GM19463 (cell line): ENCODE measurements at regions not wholly inside any gene's neighbourhood (a gene's known extent, or its start where the extent isn't known, plus 50 kb on each side); places are given as distances from the start of the nearest gene placed in this dataset.
"Not testable (repeated sequence)": the region's sequence is repeated elsewhere in the genome, so short reads cannot be mapped to it uniquely, and the experiment has no call there.

Experiments
- ATAC-seq: cut with Tn5 transposase; IDR thresholded peaks from one replicate; pipeline ENCODE4 v1.9.1; 2021; ENCODE audit warnings: mild to moderate bottlenecking, moderate library complexity; ENCODE audit not compliant: unreplicated experiment

DNA sequence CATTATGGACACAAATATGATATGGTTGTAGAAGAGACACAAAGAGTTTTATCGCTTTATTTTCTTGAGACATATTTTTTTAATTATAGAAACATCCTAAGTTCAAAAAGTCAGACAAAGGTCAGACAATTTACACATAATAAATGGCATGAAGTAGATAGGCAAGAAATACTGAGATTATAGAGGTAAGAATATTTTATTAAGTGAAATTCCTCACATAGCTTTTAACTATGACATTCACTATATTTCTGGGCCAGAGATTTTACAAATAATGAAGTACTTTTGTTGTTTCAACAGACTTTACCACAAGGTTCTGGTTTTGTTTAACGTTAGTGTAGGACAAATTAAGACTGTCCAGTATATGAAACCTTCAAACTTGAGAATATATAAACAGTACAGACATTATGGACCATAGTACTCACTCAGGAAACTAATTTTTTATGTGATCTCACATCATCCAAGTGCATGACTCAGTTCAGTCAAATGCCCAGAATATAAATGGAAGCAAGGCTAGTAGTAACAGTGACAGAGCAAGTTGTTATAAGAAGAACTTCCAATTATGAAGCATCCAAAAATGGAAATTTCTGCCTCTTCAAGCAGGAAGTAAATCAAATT, 394.8 kb downstream of the KCNJ2 start:
- ATAC-seq, result no peak

DNA sequence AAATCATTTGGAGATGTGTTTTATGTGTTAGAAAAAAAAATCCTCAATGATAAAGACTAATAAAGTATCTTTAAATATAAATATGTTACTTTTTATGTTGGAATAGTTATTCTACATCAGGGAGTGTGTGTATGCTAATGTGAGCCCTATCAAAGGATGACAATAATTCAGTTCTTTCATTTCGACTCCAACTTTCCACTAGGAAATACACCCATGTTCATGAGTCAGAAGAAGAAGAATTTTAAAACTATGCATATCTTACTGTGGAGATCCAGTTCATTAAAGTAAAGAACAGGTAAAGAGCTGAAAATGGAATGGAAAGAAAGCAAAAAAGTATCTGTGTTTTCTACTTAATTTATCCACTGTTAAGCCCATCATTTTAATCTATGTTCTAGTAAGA, 399.8 kb downstream of the KCNJ2 start:
- ATAC-seq, result no peak

DNA sequence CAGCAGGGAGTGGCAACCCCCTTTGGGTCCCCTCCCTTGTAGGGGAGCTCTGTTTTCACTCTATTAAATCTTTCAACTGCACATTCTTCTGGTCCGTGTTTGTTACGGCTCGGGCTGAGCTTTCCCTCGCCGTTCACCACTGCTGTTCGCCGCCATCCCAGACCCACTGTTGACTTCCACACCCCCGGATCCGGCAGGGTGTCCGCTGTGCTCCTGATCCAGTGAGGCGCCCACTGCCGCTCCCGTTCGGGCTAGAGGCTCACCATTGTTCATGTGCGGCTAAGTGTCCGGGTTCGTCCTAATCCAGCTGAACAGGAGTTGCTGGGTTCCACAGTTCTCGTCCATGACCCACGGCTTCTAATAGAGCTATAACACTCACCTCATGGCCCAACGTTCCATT, 408.1 kb downstream of the KCNJ2 start:
- no peak for ATAC-seq

DNA sequence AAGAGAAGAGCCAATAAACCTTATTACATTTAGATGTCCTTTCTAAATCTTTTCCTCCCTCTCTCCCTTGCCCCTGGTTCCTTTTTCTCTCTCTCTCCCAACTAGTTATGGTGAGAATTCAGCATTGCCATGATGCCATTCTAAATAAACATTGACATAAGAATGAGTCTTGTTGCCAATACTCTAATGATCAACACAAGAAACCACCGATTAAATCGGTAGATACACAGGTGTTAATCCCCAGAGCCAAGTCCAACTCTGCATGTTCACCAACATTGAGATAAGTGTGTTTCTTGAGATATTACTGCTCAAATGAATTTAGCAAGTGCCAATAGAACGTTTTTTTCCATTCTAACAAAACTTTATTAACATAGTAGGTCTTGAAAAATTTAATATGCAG, 412.1 kb downstream of the KCNJ2 start:
- ATAC-seq, result no peak

DNA sequence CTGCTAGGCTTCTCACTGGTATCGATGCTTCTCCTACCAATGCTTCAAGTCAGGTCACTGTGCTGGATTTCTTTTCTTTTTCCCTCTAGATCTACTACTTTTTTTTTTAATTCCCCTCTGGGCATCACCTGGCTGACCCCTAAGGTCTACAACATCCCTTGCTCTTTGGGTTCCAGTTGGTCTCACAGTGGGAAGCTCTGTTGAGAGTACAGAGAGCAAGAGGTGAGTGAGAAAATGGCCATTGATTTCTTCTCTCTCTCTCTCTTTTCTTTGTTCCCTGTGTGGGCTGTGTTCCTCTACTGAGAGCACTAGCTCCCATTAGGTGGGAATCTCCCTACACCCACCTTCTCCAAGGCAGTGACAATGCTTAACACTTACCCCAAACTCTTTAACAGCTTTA, 413.4 kb downstream of the KCNJ2 start:
- no peak for ATAC-seq

DNA sequence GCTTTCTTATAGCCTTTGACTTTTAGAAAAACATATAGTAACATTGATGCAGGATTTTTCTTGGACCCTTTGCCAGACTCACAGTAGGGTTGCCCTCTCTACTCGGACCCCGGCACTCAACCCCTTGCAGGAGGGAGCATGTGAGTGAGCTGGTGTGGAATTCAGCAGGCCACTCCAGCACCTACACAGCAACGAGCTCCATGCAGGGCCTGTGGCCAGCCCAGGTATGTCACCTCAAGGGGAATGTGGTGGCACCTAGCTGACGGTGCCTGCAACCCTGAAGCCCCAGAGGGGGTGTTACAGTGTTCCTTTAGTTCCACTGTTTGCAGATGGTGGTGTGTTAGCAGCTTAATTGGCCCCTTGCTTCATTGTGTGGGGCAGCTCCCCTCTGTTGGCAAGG, 414.9 kb downstream of the KCNJ2 start:
- ATAC-seq, result no peak

DNA sequence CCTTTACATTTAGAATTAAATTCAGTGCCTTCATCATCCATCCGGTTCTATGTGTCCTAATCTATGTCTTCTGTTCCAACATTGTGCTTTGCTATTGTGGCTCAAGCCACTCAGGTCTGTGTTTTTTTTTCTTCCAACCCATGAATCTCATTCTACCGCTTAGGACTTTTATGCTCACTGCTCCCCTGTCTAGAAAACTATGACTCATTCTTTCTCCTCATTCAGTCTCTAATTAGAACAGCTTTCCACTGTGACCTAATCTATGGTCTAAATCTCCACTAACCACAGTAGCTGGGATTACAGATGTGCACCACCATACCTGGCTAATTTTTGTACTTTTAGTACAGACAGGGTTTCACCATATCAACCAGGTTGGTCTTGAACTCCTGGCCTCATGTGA, 418.7 kb downstream of the KCNJ2 start:
- ATAC-seq, result no peak

DNA sequence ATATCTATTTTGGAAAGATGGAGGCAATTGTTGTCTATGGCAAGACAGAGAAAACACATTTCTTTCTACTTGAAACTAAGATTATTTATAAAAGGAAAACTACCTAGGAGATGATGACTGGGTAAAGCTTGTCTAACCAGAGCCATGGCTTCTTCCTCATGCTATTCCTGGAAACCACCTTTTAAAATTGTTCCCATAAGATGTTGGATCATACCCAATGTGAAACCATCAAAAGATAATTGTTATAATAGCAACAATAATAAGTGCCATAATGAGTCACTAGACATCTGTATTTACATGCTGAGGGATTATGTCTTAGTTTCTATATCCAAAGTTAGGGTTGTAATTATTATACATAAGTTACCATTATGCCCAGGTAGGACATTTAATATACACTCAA, 428.4 kb downstream of the KCNJ2 start:
- ATAC-seq, result no peak

DNA sequence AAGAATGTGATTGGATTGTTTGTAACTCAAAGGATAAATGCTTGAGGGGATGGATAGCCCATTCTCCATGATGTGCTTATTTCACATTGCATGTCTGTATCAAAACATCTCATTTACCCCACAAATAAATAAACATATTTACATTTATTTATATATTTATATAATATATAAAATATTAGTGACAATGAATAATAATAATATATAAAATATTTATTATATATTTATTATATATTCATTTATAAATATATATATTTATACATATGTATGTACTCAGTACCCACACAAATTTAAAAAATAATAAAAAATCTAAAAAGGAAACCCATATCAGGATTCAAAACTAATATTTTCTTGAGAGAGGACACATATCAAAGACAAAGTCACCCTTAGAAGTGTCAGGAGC, 429.9 kb downstream of the KCNJ2 start:
- ATAC-seq, result no peak

DNA sequence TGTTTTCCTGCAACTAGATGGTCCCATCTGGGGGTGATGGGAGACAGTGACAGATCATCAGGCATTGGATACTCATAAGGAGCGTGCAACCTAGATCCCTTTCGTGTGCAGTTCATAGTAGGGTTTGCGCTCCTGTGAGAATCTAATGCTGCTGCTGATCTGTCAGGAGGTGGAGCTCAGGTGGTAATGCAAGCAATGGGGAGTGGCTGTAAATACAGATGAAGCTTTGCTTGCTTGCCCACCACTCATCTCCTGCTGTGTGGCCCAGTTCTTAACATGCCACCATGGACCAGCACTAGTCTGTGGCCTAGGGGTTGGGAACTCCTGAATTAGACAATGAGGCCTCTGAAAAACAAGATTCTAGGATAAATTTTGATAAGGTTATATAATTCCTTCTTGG, 430.6 kb downstream of the KCNJ2 start:
- not testable (repeated sequence) for ATAC-seq

DNA sequence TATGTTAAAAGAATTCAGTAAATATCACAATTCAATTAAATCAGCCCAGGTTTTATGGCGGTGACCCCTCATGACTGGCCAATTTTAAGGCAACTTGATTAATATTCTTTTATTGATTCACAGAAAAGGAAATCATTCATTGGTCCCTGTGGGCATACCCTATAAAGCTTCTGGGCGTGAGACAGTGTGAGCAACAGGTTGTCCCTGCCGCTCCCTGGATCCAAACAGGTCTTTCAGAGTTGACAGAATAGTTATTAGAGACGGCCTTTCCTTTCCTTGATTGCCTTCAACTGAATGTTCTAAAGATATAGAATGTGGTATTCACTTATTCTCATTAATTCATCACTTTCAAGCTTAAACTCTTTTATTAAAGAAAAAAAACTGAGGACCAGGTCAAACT, 433.9 kb downstream of the KCNJ2 start:
- no peak for ATAC-seq

DNA sequence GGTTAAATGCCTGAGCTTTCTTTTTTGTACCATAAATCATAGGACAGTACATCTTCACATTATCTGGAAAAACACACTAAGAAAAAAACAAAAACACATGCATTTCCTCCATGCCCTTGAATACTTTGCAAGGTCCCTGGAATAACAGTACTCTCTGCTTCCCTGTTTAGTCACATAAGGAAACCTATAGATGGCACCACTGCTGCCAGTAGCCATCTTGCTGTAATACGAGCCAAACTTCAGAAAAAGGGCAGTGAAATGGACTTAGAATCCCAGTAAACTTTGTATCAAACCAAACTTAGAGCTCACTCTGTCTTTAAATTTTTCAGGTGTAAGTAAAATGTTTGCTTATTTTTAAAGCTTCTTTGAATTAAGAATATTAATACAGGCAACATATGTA, 435.5 kb downstream of the KCNJ2 start:
- ATAC-seq, result no peak

DNA sequence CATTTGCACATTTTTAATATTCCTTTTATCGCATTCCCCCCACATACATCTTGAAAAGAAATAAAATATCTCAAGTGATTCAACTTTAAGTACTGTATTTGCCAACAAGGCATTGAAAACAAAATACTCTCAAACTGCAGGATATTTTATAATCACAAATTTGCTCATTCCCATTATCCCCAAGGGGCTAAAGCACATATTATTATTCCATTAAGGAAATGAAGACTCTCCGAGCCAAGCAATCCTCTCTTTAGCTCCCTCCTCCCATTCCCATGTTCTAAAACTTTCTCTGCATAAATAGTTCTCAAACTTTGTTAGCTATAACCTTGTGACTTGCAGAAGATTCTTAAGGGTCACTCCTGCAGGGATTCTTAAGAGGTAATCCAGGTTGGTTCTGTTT, 436.8 kb downstream of the KCNJ2 start:
- no peak for ATAC-seq

DNA sequence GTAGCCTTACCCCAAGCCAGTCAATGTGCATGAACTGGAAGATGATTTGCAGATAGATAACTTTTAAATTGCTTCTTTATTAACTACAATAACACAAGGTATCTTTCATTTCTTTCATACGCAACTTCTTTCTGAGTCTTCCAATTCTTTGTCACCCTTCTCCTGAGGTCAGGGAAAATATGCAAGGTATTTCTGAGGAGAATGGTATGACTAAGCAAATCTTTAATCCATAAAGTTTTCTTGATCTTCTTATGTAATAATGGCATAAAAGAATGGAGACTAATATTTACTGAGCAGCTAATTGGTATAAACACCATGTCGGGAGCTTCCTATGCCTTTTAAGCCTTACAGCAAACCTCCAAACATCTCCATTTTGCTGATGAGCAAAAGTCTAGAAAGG, 438.9 kb downstream of the KCNJ2 start:
- ATAC-seq, result no peak

DNA sequence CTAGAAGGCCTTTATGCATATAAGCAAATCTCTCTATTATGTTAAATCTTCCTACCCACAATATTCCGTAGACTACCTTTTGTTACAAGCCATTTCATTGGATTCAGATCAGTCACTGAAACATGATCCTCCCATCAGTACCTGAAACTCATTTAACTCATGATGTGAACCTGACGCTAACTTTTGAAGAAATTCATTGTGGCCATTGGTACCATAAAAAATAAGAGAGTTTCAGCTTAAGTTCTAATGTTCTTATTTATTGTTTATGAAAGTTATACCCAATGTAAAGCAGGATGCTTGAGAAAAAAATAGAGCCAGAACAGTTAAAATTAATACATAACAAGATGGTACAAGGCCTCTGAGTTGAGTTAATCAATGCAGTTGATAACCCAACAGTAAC, 439.6 kb downstream of the KCNJ2 start:
- ATAC-seq, result no peak

DNA sequence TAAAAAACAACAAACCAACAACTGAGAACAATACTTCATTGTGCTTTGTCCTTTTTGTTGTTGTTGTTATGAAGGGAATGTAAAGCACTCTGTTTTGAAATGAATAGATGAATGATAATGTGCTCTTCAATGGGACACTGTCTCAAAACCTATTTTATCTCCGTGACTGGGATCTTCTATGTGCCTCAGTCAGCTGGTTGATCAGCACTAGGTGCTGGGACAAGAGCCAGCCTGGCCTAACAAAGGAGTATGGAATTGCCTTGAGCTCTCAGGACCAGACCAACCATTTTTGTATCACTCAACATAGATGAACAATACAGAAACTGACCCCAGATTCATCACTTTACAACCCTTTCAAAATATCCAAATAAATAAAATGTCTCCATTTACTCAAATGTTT, 440.2 kb downstream of the KCNJ2 start:
- no peak for ATAC-seq

DNA sequence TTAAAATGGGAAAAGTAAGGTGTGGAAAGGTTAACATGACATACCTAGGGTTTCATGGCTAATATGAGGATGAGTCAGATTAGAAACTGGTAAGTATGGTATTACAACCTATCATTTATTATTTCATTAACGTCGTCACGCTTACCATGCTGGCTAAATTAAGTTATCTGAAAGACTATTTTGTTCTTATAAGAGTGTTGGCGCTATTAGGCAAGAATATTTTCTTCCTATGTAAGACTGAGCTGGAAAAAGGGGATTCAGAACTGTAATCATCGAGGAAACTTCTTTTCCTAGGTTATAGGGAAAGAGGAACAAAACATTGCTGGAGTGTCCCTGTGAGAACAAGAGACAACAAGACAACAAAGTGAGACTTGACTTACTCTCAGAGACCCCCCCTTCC, 440.8 kb downstream of the KCNJ2 start:
- no peak for ATAC-seq

DNA sequence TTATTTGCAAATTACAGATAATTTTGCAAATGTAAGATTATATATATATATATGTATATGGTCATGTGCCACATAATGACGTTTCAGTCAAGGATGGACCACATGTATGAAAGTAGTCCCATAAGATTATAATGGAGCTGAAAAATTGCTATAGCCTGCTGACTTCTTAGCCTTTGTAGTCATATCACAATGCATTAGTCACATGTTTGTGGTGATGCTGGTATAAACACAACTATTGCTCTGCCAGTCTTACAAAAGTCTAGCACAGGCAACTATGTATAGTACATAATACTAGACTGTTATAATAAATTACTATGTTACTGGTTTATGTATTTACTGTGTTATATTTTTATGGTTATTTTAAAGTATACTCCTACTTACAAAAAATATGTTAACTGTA, 444.3 kb downstream of the KCNJ2 start:
- no peak for ATAC-seq

DNA sequence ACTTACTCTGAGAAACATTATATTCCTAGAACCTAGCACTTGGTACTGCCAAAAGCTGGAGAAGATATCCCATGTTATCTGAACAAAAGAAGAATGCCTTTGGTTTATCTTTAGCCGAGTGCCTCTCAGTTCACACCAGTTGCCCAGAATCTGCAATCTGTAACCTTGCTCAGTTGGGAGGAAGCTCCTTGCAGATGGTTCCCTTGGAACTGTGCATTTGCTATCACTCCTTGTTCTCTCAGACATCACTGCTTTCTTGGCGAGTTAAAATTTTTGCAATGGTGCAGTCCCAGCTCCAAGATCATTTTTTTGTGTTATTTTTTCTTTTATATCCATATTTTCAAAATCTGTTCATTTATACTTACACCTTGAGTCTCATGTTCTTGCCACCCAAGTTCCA, 446.5 kb downstream of the KCNJ2 start:
- ATAC-seq, result no peak

DNA sequence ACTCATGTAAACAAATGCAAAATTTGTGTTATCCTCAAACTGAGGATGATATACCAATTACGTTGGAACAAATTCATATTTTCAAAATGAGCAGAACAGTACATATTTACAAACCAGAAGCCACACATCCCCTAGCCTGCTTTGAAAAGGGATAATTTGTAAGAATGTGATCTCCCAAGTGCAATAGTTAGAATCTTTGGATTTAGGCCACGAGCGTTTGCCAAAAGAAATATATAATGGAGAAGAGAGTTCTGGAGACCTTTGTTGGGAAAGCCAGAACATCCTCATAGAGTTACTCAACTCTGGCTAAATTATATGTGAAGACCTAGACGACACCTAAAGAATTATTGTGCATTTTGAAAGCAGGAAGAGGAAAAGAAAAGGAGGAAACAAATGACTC, 449.3 kb downstream of the KCNJ2 start:
- no peak for ATAC-seq

DNA sequence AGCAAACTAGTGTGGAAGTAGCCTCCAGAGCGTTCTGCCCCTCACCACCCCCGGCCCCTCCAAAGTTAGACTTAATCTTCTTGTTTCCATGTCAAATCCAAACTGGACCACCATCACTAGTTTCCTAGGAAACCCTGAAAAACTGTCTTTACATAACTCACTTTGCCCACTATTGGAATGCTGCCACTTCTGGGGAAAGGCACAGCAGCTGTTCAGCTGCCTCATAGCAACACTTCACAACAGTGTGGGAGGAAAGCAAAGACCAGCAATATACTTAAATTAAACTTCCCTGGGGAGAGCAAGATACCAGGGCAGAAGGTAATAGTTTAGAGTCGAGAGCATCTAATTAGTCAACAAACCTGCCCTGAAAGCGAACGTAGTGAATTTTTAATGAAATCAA, 452.2 kb downstream of the KCNJ2 start:
- ATAC-seq, result no peak

DNA sequence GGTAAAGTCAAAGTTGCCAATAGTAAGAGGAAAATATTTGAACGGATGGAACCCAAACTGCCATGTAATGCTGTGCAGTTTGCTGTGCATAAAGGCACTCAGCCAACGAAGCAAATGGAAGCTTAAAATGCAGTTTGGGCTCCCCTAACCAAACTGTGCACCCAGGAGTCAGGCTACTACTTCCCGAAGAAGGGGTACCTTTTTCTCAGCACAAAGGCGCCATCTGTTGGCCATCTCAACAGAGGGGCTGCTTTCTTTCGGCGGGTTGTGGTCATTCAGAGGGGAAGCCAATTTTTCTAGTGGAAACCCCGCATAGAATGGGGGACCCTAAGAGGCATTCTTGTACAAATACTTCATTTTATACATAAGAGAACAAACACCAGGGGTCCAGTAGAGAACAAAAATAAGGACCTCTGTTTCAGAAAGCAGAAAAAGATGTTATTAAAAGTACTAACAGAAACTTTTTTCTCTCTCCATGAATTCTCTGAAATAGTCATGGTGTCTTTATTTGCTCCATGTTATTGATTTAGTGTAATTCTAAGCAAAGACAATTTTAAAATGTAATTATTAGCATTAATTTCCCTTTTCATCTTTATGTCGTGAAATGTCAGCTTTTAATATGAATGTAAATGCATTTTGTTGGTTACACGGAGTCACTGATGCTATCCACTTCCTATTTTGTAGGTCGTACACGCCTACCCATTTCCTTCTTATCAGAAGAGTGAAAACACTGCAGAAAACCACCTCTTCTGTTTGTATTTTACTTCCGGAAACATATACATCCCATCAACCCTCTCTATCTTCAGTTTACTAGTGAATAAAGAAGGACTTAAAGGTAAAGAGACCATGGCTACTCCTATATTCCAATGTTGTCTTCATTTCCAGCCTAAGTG, 453.3 kb downstream of the KCNJ2 start:
- ATAC-seq, result no peak

DNA sequence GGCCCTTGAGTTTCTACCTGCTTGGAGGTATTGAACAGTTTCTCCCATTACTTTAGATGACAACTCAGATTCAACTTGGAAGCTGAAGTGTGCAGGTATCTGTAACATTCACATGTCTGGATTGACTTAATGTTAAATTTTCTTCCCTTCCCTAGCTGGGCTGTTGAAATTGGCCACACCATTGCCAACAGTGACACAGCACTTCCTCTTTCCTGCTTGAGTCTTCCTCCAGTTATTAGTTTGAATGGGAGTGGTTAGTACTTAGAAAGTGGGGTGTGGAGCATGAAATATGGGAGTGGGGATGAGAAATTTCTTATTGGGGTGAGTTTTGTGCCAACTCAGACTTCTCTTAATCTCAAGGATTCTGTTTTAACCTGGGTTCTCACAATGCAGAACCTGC, 454.9 kb downstream of the KCNJ2 start:
- no peak for ATAC-seq
